Fibroblast of upper back skin (primary cell): ENCODE measurements at regions not wholly inside any gene's neighbourhood (a gene's known extent, or its start where the extent isn't known, plus 50 kb on each side); places are given as distances from the start of the nearest gene placed in this dataset.

Experiments
- DNase-seq: peaks from one replicate; pipeline ENCODE4 v3.0.0-alpha.2; 2013

- no peak for DNase-seq
These were observed 211.4 kb downstream of the GASK1B start for GRCh38 chr4:157961229-157961990.

- no peak for DNase-seq
These were observed 214.9 kb downstream of the GASK1B start for GRCh38 chr4:157957905-157958304.

GRCh38 chr4:157942017-157942416, 230.8 kb downstream of the GASK1B start:
- no peak for DNase-seq

- no peak for DNase-seq
These were observed 238.7 kb downstream of the GASK1B start for GRCh38 chr4:157934151-157934550.

- DNase-seq, result no peak
These were observed 239.9 kb downstream of the GASK1B start for GRCh38 chr4:157932936-157933335.

GRCh38 chr4:157929486-157929885, 243.3 kb downstream of the GASK1B start:
- no peak for DNase-seq

- DNase-seq, result no peak
These were observed 254.6 kb downstream of the GASK1B start for GRCh38 chr4:157918036-157918832.

- no peak for DNase-seq
These were observed 260.6 kb downstream of the GASK1B start for GRCh38 chr4:157912212-157912611.

GRCh38 chr4:157911662-157912061, 261.2 kb downstream of the GASK1B start:
- DNase-seq, result no peak

- no peak for DNase-seq
These were observed 264.1 kb downstream of the GASK1B start for GRCh38 chr4:157908691-157909090.

GRCh38 chr4:157908031-157908430, 264.8 kb downstream of the GASK1B start:
- DNase-seq, result no peak

GRCh38 chr4:157907226-157907946, 265.4 kb downstream of the GASK1B start:
- no peak for DNase-seq

GRCh38 chr4:157898836-157899605, 273.8 kb downstream of the GASK1B start:
- peak; percentile 9 for DNase-seq

- DNase-seq, result no peak
These were observed 274.9 kb downstream of the GASK1B start for GRCh38 chr4:157897855-157898370.

- no peak for DNase-seq
These were observed 276.1 kb downstream of the GASK1B start for GRCh38 chr4:157896726-157897125.

- no peak for DNase-seq
These were observed 277.6 kb downstream of the GASK1B start for GRCh38 chr4:157895205-157895604.

GRCh38 chr4:157889788-157890187, 283.0 kb downstream of the GASK1B start:
- DNase-seq, result no peak

- DNase-seq, result no peak
These were observed 284.5 kb downstream of the GASK1B start for GRCh38 chr4:157888281-157888680.

- no peak for DNase-seq
These were observed 285.5 kb downstream of the GASK1B start for GRCh38 chr4:157887316-157887715.

- DNase-seq, result no peak
These were observed 286.2 kb downstream of the GASK1B start for GRCh38 chr4:157886645-157887044.

GRCh38 chr4:157885811-157886210, 287.0 kb downstream of the GASK1B start:
- no peak for DNase-seq

GRCh38 chr4:157882901-157883300, 289.9 kb downstream of the GASK1B start:
- no peak for DNase-seq

- DNase-seq, result no peak
These were observed 292.1 kb downstream of the GASK1B start for GRCh38 chr4:157880761-157881160.
